Activated CD4-positive, CD25-positive, alpha-beta regulatory T cell (primary cell): ENCODE measurements at regions not wholly inside any gene's neighbourhood (a gene's known extent, or its start where the extent isn't known, plus 50 kb on each side); places are given as distances from the start of the nearest gene placed in this dataset.
"Not testable (repeated sequence)": the region's sequence is repeated elsewhere in the genome, so short reads cannot be mapped to it uniquely, and the experiment has no call there.

ENCODE experiments used
- DNase-seq, 4 experiments: peaks; one replicate each; lab custom pipeline; 2025; lab: John Stamatoyannopoulos, UW

DNA sequence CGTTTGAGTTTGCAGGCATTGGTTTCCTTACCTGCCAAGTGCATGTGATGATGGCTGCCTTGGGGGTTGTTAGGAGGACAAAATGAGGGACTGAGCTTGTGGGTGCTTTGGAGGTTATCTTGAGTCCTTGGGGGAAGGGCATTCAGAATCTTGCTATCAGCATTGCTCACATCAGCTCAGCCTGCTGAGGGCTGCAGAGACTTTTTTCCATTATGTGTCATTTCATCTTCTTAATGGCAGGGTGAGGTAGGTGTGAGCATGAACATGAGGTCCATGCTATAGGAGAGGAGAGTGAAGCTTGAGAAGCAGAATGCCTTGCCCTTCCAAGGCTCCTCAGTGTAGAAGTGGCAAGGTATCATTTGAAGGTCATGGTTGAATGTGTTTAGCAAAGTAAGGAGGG lies 112.3 kb downstream of the MIAT start:
- no peak for DNase-seq

- no peak for DNase-seq
These were observed 113.2 kb downstream of the MIAT start for GRCh38 chr22:26770624-26771023.

- not testable (repeated sequence) for DNase-seq
These were observed 115.7 kb downstream of the MIAT start for GRCh38 chr22:26773054-26773453.

GRCh38 chr22:26775394-26775793 lies 118.0 kb downstream of the MIAT start:
- DNase-seq, result no peak

GRCh38 chr22:26777156-26777801 lies 119.9 kb downstream of the MIAT start:
- DNase-seq, result no peak

- DNase-seq, result no peak
These were observed 121.0 kb downstream of the MIAT start for GRCh38 chr22:26778372-26778771.

DNA sequence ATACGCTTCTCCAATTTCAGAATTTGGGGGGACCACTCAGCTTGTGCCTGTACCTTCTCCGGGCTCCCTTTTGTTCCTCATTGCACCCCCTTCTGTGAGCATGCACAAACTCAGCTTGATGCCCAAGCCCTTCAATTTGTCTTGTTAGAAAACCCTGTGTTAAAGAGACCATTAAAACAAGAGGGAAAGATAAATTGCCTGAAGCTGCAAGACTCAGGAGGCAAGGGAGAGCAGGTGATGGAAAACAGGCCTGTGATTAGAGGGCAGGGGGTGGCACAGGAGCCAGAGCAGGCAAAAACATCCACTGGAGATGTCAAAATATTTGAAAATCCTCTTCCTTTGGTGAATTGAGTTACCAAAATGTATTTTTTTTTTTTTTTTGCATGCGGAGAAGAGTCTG lies 121.7 kb downstream of the MIAT start:
- DNase-seq, result no peak

DNA sequence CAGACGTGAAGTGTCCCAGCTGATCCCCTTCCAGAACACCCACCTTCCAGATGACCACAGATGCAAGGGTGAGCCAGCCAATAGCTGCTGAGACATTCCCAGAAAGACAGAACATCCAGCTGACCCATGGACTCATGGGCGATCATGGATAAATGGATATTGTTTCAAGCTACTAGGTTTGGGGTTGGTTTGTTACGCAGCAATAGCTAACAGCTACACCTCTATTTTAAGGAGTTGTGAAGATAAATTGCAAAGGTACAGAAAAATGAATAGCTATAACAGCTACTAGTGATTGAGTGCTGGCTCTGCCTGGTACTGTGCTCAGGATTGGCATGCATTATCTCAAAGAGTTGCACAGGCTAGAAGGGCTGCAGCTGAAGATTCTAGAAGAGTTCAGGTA lies 122.5 kb downstream of the MIAT start:
- no peak for DNase-seq

DNA sequence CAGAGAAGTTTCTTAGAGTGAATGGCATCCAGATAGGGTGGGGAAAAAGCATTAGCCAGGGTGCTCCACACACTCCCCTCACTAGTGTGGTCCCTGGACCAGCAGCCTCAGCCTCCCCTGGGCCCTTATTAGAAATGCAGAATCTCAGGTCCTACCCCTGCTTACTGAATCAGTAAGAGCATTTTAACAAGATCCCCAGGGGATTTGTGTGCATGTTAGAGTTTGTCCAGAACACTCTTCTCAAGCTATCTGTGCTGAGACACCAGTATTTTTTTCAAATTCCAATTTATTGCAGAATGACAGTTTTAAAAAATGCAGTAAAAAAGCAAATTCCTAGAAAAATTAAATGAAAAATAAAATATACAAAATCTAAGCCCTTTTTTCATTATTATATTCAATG lies 123.1 kb downstream of the MIAT start:
- no peak for DNase-seq

- no peak for DNase-seq
These were observed 123.7 kb downstream of the MIAT start for GRCh38 chr22:26781062-26781461.

- DNase-seq, result no peak
These were observed 124.2 kb downstream of the MIAT start for GRCh38 chr22:26781596-26781995.

DNA sequence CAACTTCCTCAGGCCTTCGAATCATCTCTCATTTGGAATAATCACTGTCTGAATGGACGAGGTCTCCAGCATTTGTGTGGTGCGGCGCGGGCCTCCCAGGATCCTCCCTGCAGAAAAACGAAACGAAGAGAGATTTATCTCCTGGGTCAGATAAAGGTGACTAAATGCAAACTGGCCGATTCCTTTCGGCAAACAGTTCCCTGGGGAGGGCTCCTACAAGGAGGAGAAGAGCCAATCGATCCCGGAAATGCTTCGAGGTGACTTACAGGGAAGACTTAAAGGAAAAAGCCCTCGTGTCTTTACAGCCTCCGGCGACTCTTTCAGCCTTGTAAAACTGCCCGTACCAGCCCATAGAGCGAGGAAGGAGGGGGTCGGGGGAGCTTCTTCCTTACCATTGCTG lies 126.5 kb downstream of the MIAT start:
- DNase-seq, result no peak

- no peak for DNase-seq
These were observed 127.4 kb downstream of the MIAT start for GRCh38 chr22:26784772-26785171.

GRCh38 chr22:26785932-26786331 lies 128.5 kb downstream of the MIAT start:
- no peak for DNase-seq

DNA sequence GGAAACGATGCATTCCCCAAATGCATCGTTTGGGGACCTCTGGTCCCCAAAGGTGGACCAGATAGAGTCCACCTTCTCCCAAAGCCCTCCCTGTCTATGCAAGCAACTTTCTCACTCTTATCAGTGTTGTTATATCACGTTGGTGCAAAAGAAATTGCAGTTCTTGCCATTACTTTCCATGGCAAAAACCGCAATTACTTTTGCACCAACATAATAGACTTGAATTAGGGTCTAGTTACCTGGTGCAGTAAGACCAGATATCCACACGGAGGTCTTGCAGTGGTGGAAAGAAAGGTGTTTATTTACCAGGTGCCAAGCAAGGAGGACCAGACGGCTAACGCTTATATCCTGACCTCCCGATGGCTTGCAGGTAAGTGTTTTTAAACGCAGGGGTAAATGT lies 129.0 kb downstream of the MIAT start:
- no peak for DNase-seq

- no peak for DNase-seq
These were observed 132.6 kb downstream of the MIAT start for GRCh38 chr22:26789951-26790350.

DNA sequence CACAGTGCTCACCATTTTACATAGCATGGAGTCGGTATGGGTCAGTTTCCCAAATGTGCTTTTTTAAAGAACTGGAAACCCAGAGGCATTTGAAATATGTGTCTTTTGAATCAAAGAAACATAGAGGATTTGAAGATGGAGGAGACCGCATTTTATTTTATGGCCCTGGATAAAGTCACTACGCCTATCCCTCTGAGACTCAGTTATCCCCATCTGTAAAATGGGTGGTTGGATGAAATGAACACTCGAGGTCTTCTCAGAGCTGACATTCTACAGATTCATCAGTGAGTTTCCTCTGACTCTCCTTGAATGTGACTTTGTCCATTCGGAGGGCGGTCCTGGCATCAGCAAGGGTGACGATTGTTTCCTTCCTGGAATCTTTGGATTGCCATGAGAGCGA lies 135.1 kb downstream of the MIAT start:
- no peak for DNase-seq

DNA sequence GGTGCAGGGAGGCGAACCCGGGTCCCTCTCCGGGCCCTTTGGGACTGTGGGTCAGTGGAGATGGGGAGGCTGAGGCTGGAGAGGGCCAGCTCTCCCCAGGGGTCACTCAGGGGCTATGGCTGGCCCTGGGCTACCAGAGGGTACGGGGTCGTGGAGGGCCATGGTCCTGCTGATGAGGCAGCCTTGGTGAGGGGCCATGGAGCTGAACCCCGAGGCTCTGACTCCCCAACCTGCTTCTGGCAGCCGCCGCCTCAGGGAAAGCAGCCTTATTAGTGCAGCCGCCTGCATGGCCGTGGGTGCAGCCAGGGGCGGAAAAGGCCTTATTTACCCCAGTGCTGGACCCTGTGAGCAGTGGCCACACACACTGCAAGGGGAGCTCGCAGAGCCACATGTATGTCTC lies 139.4 kb downstream of the MIAT start:
- no peak for DNase-seq

GRCh38 chr22:26797910-26798309 lies 140.5 kb downstream of the MIAT start:
- no peak for DNase-seq

DNA sequence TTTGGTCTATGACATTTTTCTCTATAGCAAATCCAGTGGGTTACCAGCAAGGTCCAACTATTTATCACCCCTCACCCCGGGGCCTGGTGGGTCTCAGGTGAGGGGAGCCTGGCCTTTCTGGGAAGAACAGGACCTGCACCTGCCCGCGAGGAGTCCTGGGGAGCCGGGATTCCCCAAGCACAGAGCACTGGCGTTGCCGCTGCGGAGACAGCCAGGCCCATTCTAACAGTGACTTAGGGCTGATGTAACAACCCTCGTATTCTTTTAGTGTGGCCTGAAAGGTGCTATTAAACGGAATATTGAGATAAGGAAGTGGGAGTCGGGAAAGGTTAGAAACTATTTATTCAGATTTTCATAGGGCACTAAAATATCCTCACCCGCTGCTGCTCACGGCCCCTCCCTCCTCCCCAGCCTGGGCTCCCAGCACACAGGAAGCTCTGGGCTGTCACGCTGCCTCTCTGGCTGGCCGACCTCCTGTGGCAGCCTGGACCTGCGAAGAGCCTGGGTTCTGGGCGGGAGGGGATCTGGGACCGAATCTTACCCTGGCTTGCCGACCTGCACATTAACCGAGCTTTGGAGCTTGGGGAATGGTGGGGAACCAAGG lies 141.2 kb downstream of the MIAT start:
- no peak for DNase-seq

GRCh38 chr22:26800858-26801257 lies 143.5 kb downstream of the MIAT start:
- no peak for DNase-seq

DNA sequence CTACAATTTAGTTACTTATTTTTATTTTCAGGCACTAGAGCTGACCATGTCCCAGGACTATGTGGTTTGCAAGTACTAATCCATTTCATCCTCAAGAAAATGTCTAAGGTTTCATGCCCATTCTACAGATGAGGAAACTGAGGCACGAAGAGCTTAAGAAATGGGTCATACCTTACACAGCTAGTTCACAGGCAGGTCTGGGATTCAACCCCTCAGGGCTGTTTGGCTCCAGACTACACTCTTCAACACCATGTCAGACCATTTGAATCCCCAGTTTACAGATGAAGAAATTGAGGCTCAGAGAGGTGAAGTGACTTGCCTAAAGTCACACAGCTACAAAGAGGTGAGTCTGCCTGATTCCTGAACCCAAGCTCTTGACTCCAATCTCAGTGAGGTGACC lies 144.1 kb downstream of the MIAT start:
- DNase-seq, result no peak

DNA sequence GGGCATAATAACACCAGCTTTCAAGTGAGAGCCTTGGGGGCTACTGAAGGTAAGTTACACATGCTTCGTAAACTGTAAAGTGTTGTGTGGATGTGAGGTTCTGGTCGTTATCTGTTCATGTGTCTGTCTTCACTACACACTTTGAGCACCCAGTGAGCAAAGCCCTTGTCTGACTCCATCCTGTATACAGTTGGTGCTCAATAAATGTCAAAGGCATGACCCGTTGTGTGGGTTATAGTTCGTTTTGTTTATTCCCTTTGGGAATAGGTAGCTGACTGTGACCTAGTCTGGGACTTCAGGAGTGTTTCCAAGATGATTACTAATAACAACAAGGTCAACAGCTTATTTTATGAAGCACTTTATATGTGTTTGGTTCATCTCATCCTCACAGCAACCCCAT lies 146.9 kb downstream of the MIAT start:
- DNase-seq, result no peak

DNA sequence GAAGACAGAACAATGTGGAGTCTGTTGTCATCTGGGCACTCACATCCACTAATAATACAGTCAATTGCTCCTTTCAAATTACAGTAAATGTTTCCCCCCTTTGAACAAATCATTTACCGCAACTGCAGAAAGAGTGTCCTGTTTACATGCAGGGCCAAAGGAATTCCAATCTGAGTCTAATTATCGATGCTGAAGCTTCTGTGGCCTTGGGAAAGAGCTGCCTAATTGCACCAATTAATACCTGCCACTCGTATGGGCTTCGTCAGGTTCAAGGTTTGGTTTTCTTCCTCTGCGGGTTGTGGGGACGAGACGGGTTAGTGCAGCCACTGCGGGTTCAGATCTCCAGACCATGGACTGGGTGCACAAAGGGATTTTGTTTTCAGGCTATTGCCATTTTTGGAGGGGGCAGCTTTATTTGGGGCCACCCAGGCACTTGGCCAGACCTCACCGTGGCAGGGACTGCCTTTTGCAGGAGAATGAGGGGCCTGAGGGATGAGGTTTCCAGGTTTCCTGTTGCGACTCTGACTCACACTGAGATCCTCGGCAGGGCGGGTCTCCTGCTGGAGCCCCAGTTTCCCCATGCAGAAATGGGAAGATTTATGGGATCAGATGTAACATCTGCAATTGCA lies 147.6 kb downstream of the MIAT start:
- no peak for DNase-seq
